WTC11 (cell line): ENCODE measurements at regions not wholly inside any gene's neighbourhood (a gene's known extent, or its start where the extent isn't known, plus 50 kb on each side); places are given as distances from the start of the nearest gene placed in this dataset.

Experiments used
- ATAC-seq: fragments of 200-7000 bp; cut with Tn5 transposase; 2 replicates; pipeline ENCODE4 v1.10.0; 2021; ENCODE audit warnings: mild to moderate bottlenecking, moderate library complexity
- CTCF ChIA-PET: fragments of 300-600 bp; sonication (Branson Sonifier 250); formaldehyde crosslinking; loops from one replicate; lab custom pipeline; 2021; ENCODE audit warnings: antibody characterized with exemption; lab: Charles Lee
- POLR2A ChIA-PET: fragments of 350-600 bp; sonication (Branson Sonifier 250); formaldehyde crosslinking; loops from one replicate; lab custom pipeline; 2021; ENCODE audit warnings: antibody characterized with exemption; lab: Charles Lee
- DNase-seq: peaks from one replicate; pipeline ENCODE4 v3.0.0; 2021; ENCODE audit warnings: low spot score
- H3K27ac Mint-ChIP-seq: 2 replicates; pipeline ENCODE4 v1.8.0; 2021; ENCODE audit warnings: mixed read lengths
- H3K27me3 Mint-ChIP-seq: 2 replicates; pipeline ENCODE4 v1.8.0; 2021; ENCODE audit warnings: low read depth, mild to moderate bottlenecking, moderate library complexity, mixed read lengths
- H3K36me3 Mint-ChIP-seq: 2 replicates; pipeline ENCODE4 v1.8.0; 2021; ENCODE audit warnings: mixed read lengths
- H3K4me1 Mint-ChIP-seq: 2 replicates; pipeline ENCODE4 v1.8.0; 2022; ENCODE audit warnings: mixed read lengths
- H3K4me3 Mint-ChIP-seq: 2 replicates; pipeline ENCODE4 v1.8.0; 2021; ENCODE audit warnings: mild to moderate bottlenecking, moderate library complexity, mixed read lengths
- H3K9me3 Mint-ChIP-seq: 2 replicates; pipeline ENCODE4 v1.8.0; 2021; ENCODE audit warnings: mixed read lengths
- AR ChIP-seq: fragments of 250-450 bp; sonication (Bioruptor Pico); IDR thresholded peaks from 2 replicates; pipeline ENCODE4 v1.9.0; 2021; ENCODE audit warnings: mild to moderate bottlenecking
- ATF1 ChIP-seq: sonication (generic); formaldehyde crosslinking; IDR thresholded peaks from 2 replicates; pipeline ENCODE4 v1.8.1; 2023; ENCODE audit warnings: mild to moderate bottlenecking, moderate library complexity, missing genetic modification reagents
- ATF2 ChIP-seq: sonication (generic); formaldehyde crosslinking; IDR thresholded peaks from 2 replicates; pipeline ENCODE4 v1.8.1; 2022; ENCODE audit warnings: low read depth, missing genetic modification reagents, borderline replicate concordance
- ATF3 ChIP-seq: sonication (generic); formaldehyde crosslinking; conservative IDR thresholded peaks from 2 replicates; pipeline ENCODE4 v1.8.1; 2022; ENCODE audit warnings: mild to moderate bottlenecking, missing genetic modification reagents
- ATF6 ChIP-seq: sonication (generic); formaldehyde crosslinking; IDR thresholded peaks from 2 replicates; pipeline ENCODE4 v1.8.1; 2023; ENCODE audit warnings: mild to moderate bottlenecking, missing genetic modification reagents
- CBFB ChIP-seq: sonication (generic); formaldehyde crosslinking; IDR thresholded peaks from 2 replicates; pipeline ENCODE4 v1.8.1; 2022; ENCODE audit warnings: mild to moderate bottlenecking, low read depth, missing genetic modification reagents
- ELF4 ChIP-seq: sonication (generic); formaldehyde crosslinking; IDR thresholded peaks from 2 replicates; pipeline ENCODE4 v1.8.1; 2022; ENCODE audit warnings: low read depth, mild to moderate bottlenecking, moderate library complexity, missing genetic modification reagents
- FOXJ3 ChIP-seq: sonication (generic); formaldehyde crosslinking; IDR thresholded peaks from 2 replicates; pipeline ENCODE4 v1.9.0; 2021; ENCODE audit warnings: missing genetic modification reagents, mild to moderate bottlenecking, borderline replicate concordance
- GTF2I ChIP-seq: fragments of 250-450 bp; sonication (Bioruptor Pico); conservative IDR thresholded peaks from 2 replicates; pipeline ENCODE4 v1.4.0; 2021; ENCODE audit warnings: mild to moderate bottlenecking
- NFE2L1 ChIP-seq: sonication (generic); formaldehyde crosslinking; IDR thresholded peaks from 2 replicates; pipeline ENCODE4 v1.8.1; 2023; ENCODE audit warnings: missing genetic modification reagents
- NR3C1 ChIP-seq: sonication (generic); formaldehyde crosslinking; conservative IDR thresholded peaks from 2 replicates; pipeline ENCODE4 v1.8.1; 2023; ENCODE audit warnings: low read depth, mild to moderate bottlenecking, missing genetic modification reagents
- PREB ChIP-seq: sonication (generic); formaldehyde crosslinking; IDR thresholded peaks from 2 replicates; pipeline ENCODE4 v1.8.1; 2022; ENCODE audit warnings: mild to moderate bottlenecking, missing genetic modification reagents, moderate library complexity, borderline replicate concordance
- TCF7 ChIP-seq: sonication (generic); formaldehyde crosslinking; IDR thresholded peaks from 2 replicates; pipeline ENCODE4 v1.8.0; 2022; ENCODE audit warnings: mild to moderate bottlenecking, low read depth, missing genetic modification reagents, moderate library complexity
- TEAD4 ChIP-seq: sonication (generic); formaldehyde crosslinking; IDR thresholded peaks from 2 replicates; pipeline ENCODE4 v1.8.0; 2022; ENCODE audit warnings: mild to moderate bottlenecking, missing genetic modification reagents
- ZMAT4 ChIP-seq: fragments of 250-450 bp; sonication (Bioruptor Pico); IDR thresholded peaks from 2 replicates; pipeline ENCODE4 v1.9.0; 2021; ENCODE audit warnings: mild to moderate bottlenecking
- ZNF425 ChIP-seq: fragments of 250-450 bp; sonication (Bioruptor Pico); conservative IDR thresholded peaks from 2 replicates; pipeline ENCODE4 v1.9.0; 2021; ENCODE audit warnings: mild to moderate bottlenecking

GRCh38 chr4:138964716-138965426 lies 50.7 kb upstream of the NOCT start:
- peaks cover 20% of the 10 kb centered on the region for H3K4me1 Mint-ChIP-seq
- TF ChIP-seq FOXJ3 = no peak
- no peak for TF ChIP-seq TEAD4
- TF ChIP-seq ATF2 (CRISPR knock-in tag) = no peak
- no peak for TF ChIP-seq ZMAT4 (CRISPR knock-in tag)
- TF ChIP-seq ZNF425 (CRISPR knock-in tag) = no peak
- no peak for TF ChIP-seq PREB (CRISPR knock-in tag)
- no peak for TF ChIP-seq TCF7 (CRISPR knock-in tag)
- no peak for TF ChIP-seq AR (CRISPR knock-in tag)
- TF ChIP-seq, all 79 proteins: peak for 0
- Mint-ChIP-seq H3K9me3 (peaks cover 5% of the 10 kb centered on the region; the same call in 1 of the 2 replicates), H3K36me3 (no peaks in the 10 kb centered on the region), H3K4me3 (no peak overlapping the region), H3K27me3 (no peaks in the 10 kb centered on the region), H3K27ac (no peak overlapping the region)
- DNase-seq (no peak), ATAC-seq (no peak)
- CTCF ChIA-PET = no interaction called here
- POLR2A ChIA-PET = no interaction called here

- ChIA-PET POLR2A (no interaction called here), CTCF (no interaction called here)
- no peak for DNase-seq
- Mint-ChIP-seq H3K9me3 (peaks cover 5% of the 10 kb centered on the region; the same call in 1 of the 2 replicates), H3K4me1 (peaks cover 18% of the 10 kb centered on the region)
- no peak for ATAC-seq
- no peak for TF ChIP-seq ATF6 (CRISPR knock-in tag)
- no peak for TF ChIP-seq GTF2I (CRISPR knock-in tag)
- TF ChIP-seq NFE2L1 = no peak
- TF ChIP-seq CBFB = no peak
- no peak for TF ChIP-seq ATF1 (CRISPR knock-in tag)
- TF ChIP-seq ATF3 (CRISPR knock-in tag) = no peak
- no peak for TF ChIP-seq ELF4 (CRISPR knock-in tag)
- TF ChIP-seq ZMAT4 (CRISPR knock-in tag) = no peak
- no peak for TF ChIP-seq PREB (CRISPR knock-in tag)
- no peak for TF ChIP-seq NR3C1 (CRISPR knock-in tag)
- TF ChIP-seq, all 79 proteins: peak for 0
- no peaks in the 10 kb centered on the region for H3K27me3 Mint-ChIP-seq
- no peaks in the 10 kb centered on the region for H3K36me3 Mint-ChIP-seq
- H3K4me3 Mint-ChIP-seq = no peak overlapping the region
- no peak overlapping the region for H3K27ac Mint-ChIP-seq
Observed at GRCh38 chr4:138963412-138963811, 52.2 kb upstream of the NOCT start.
